ENCODE measurements at regions not wholly inside any gene's neighbourhood (a gene's known extent, or its start where the extent isn't known, plus 50 kb on each side); places are given as distances from the start of the nearest gene placed in this dataset.

DNA sequence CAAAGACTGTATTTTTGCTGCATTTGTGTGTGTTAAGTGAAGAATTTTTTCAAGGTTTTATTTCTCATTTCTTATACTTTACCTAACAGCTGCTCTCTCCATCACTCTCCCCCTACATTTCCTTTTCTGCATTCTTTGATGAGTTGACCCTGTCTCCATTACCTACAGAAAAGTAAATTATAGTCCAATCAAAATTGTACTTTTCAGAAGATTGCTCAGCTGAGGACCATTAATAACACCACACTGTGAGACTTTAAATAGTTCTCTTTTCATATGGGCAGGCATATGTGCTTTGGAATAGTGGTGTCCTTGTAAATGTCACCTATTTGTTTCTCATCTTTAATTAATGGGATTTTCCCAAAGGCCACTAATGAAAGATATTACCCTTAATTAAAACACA is 234.7 kb upstream of the GPR149 start:
- no peaks in the 10 kb centered on the region for H3K9me3 Mint-ChIP-seq
- H3K27ac Mint-ChIP-seq = no peak overlapping the region
- ATAC-seq = no peak
- H3K4me3 Mint-ChIP-seq = no peak overlapping the region
- ChIA-PET POLR2A (no interaction called here), CTCF (no interaction called here)
- TF ChIP-seq, protein P1, sequence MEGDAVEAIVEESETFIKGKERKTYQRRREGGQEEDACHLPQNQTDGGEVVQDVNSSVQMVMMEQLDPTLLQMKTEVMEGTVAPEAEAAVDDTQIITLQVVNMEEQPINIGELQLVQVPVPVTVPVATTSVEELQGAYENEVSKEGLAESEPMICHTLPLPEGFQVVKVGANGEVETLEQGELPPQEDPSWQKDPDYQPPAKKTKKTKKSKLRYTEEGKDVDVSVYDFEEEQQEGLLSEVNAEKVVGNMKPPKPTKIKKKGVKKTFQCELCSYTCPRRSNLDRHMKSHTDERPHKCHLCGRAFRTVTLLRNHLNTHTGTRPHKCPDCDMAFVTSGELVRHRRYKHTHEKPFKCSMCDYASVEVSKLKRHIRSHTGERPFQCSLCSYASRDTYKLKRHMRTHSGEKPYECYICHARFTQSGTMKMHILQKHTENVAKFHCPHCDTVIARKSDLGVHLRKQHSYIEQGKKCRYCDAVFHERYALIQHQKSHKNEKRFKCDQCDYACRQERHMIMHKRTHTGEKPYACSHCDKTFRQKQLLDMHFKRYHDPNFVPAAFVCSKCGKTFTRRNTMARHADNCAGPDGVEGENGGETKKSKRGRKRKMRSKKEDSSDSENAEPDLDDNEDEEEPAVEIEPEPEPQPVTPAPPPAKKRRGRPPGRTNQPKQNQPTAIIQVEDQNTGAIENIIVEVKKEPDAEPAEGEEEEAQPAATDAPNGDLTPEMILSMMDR (IDR thresholded peaks at IDR 0.05) = no peak
- no peak for DNase-seq
- H3K27me3 Mint-ChIP-seq = no peaks in the 10 kb centered on the region
- no peaks in the 10 kb centered on the region for H3K36me3 Mint-ChIP-seq (ENCODE audit: low read depth)
- intact Hi-C loops (cut with micrococcal nuclease) = no loop called here
- no peaks in the 10 kb centered on the region for H3K4me1 Mint-ChIP-seq (ENCODE audit: low read depth)

DNA sequence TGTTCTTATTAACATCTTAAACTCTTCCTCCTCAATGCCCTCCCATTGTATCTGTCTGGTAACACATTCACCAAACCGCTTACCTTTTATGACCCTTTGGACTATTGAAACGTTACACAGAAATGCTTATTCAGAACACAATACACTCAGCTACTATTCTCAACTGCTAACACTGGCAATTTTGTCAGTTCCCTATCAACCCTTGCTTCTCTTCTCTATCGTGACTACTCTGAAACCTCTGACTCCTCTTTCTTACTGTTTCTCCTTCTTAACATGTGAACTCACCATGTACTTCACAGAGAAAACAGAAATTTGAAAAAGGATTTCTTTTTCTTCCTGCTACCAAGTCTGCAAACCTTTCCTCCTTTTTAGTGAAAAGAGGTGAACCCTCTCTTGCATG is 232.9 kb upstream of the GPR149 start:
- TF ChIP-seq, protein P1 (IDR thresholded peaks at IDR 0.05) = no peak
- ChIA-PET CTCF (no interaction called here), POLR2A (no interaction called here)
- Mint-ChIP-seq H3K4me1 (ENCODE audit: low read depth) (no peaks in the 10 kb centered on the region), H3K9me3 (no peaks in the 10 kb centered on the region), H3K36me3 (ENCODE audit: low read depth) (no peaks in the 10 kb centered on the region), H3K27me3 (no peaks in the 10 kb centered on the region), H3K4me3 (no peak overlapping the region), H3K27ac (no peak overlapping the region)
- intact Hi-C loops (cut with micrococcal nuclease) = no loop called here
- DNase-seq (no peak), ATAC-seq (no peak)

- CTCF ChIA-PET = no interaction called here
Measured at GRCh38 chr3:154660811-154661210, 230.8 kb upstream of the GPR149 start.

GRCh38 chr3:154658000-154658399 is 228.0 kb upstream of the GPR149 start:
- Mint-ChIP-seq H3K27ac (no peak overlapping the region), H3K4me3 (no peak overlapping the region), H3K9me3 (no peaks in the 10 kb centered on the region), H3K36me3 (ENCODE audit: low read depth) (no peaks in the 10 kb centered on the region), H3K27me3 (no peaks in the 10 kb centered on the region), H3K4me1 (ENCODE audit: low read depth) (no peaks in the 10 kb centered on the region)
- POLR2A ChIA-PET = no interaction called here
- TF ChIP-seq, protein P1 (IDR thresholded peaks at IDR 0.05) = no peak
- intact Hi-C loops (cut with micrococcal nuclease) = no loop called here
- CTCF ChIA-PET = interaction anchor here (0.9 kb wide), 1 partner anchor 10 kb away, joined by 3 read pairs; no protein-coding TSS in a partner anchor
- DNase-seq (no peak), ATAC-seq (no peak)

More at GRCh38 chr3:154660811-154661210, 230.8 kb upstream of the GPR149 start:
- Mint-ChIP-seq H3K4me3 (no peak overlapping the region), H3K36me3 (ENCODE audit: low read depth) (no peaks in the 10 kb centered on the region), H3K9me3 (no peaks in the 10 kb centered on the region), H3K27me3 (no peaks in the 10 kb centered on the region), H3K4me1 (ENCODE audit: low read depth) (no peaks in the 10 kb centered on the region), H3K27ac (no peak overlapping the region)
- no peak for DNase-seq
- intact Hi-C loops (cut with micrococcal nuclease) = no loop called here
- ATAC-seq = no peak
- TF ChIP-seq, protein P1 (IDR thresholded peaks at IDR 0.05) = no peak
- POLR2A ChIA-PET = no interaction called here

DNA sequence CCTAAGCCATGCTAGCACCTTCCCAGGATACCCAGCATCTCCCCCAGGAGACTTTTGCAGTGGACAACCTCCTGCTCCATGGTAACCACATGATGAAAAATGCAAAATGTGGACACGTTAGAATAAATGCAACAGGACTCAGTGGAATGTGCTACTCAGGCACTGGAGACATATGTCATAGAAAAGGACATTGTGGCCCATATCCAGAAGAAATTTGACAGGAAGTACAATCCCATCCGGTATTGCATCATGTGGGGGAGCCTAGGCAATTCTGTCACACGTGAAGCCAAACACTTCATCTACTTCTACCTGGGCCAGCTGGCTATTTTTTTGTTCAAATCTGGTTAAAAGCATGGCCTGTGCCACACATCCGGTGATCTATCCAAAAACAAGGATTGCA is 227.2 kb upstream of the GPR149 start:
- CTCF ChIA-PET = no interaction called here
- intact Hi-C loops (cut with micrococcal nuclease) = no loop called here
- Mint-ChIP-seq H3K27me3 (no peaks in the 10 kb centered on the region), H3K4me1 (ENCODE audit: low read depth) (no peaks in the 10 kb centered on the region), H3K4me3 (no peak overlapping the region), H3K27ac (no peak overlapping the region), H3K9me3 (no peaks in the 10 kb centered on the region), H3K36me3 (ENCODE audit: low read depth) (no peaks in the 10 kb centered on the region)
- POLR2A ChIA-PET = no interaction called here
- DNase-seq = no peak
- ATAC-seq = no peak
- TF ChIP-seq, protein P1 (IDR thresholded peaks at IDR 0.05) = no peak

Measured in activated CD8-positive, alpha-beta T cell treated with anti-CD3 and anti-CD28 coated beads for 36 hours (primary cell).